H1 (cell line): ENCODE measurements at regions not wholly inside any gene's neighbourhood (a gene's known extent, or its start where the extent isn't known, plus 50 kb on each side); places are given as distances from the start of the nearest gene placed in this dataset.

Source experiments
- CHD7 ChIP-seq: fragments of 300-600 bp; sonication (generic); IDR thresholded peaks from 2 replicates; pipeline ENCODE4 v1.7.1; 2012; ENCODE audit warnings: low read length, moderate library complexity, mild to moderate bottlenecking, inconsistent platforms; ENCODE audit not compliant: insufficient replicate concordance
- KDM5A ChIP-seq: fragments of 200-600 bp; IDR thresholded peaks from 2 replicates; pipeline ENCODE4 v1.7.1; 2012; ENCODE audit warnings: mild to moderate bottlenecking, low read length, inconsistent platforms, mixed read lengths
- POLR2A ChIP-seq, 2 experiments: IDR thresholded peaks; 1 replicate in 1 of 2; 2 replicates in 1 of 2; pipeline ENCODE4 v1.6.1; 2011; ENCODE audit warnings: low read depth in 2 of 2, low read length in 2 of 2, mild to moderate bottlenecking in 2 of 2; ENCODE audit errors: control extremely low read depth in 1 of 2
- RFX5 ChIP-seq: IDR thresholded peaks from 2 replicates; pipeline ENCODE4 v1.6.1; 2011; ENCODE audit warnings: low read depth, low read length, improper control_type of control experiment, borderline replicate concordance
- RNF2 ChIP-seq: fragments of 200-900, 300-1000 bp; sonication (generic); IDR thresholded peaks from 2 replicates; pipeline ENCODE4 v1.7.1; 2016; ENCODE audit warnings: borderline replicate concordance, low read depth, mild to moderate bottlenecking, antibody characterized with exemption, low read length; ENCODE audit not compliant: poor library complexity, severe bottlenecking; ENCODE audit errors: missing control alignments
- SIN3A ChIP-seq, 2 experiments: IDR thresholded peaks in 1 of 2; conservative IDR thresholded peaks in 1 of 2; 2 replicates each; pipeline ENCODE4 v1.6.1; 2011 to 2012; ENCODE audit warnings: low read length in 2 of 2, improper control_type of control experiment in 1 of 2, low read depth in 1 of 2, mild to moderate bottlenecking in 1 of 2
- SP2 ChIP-seq: IDR thresholded peaks from 2 replicates; pipeline ENCODE4 v1.6.1; 2012; ENCODE audit warnings: mild to moderate bottlenecking, low read length, inconsistent platforms
- USF2 ChIP-seq: IDR thresholded peaks from 2 replicates; pipeline ENCODE4 v1.6.1; 2011; ENCODE audit warnings: low read length, improper control_type of control experiment

DNA sequence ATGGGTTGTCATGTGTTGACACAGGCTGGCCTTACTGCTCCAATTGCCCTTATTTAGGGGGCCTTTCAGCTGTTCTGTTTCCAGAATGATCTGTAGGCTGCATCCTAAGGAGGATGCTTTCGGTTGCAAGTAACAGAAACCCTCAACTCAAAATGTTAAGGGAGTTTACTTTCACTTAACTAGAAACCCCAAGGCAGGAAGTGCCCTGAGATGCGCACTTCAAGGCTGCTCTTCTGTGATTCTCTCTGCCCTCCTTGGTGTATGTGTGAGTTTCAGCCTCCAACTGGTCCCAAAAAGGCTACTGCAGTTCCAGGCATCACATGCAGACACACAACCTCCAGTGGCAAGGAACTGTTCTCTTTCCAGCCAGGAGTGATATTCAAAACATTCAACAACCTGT lies 97.3 kb upstream of the ATP6AP2 start (continued):
- no peak for TF ChIP-seq CHD7
- TF ChIP-seq KDM5A = no peak
- no peak for TF ChIP-seq POLR2A (IDR thresholded peaks at IDR 0.05; ENCODE audit: control extremely low read depth in 1 of 2, low read depth in 2 of 2, low read length in 2 of 2)
- TF ChIP-seq SP2 = no peak
- TF ChIP-seq SIN3A (conservative IDR thresholded peaks at IDR 0.05 in 1 of 2, IDR thresholded peaks at IDR 0.05 in 1 of 2; ENCODE audit: low read depth in 1 of 2, low read length in 2 of 2) = no peak
- no peak for TF ChIP-seq USF2
- TF ChIP-seq RFX5 = no peak
- TF ChIP-seq RNF2 = no peak
